ENCODE measurements at regions not wholly inside any gene's neighbourhood (a gene's known extent, or its start where the extent isn't known, plus 50 kb on each side); places are given as distances from the start of the nearest gene placed in this dataset.

DNA sequence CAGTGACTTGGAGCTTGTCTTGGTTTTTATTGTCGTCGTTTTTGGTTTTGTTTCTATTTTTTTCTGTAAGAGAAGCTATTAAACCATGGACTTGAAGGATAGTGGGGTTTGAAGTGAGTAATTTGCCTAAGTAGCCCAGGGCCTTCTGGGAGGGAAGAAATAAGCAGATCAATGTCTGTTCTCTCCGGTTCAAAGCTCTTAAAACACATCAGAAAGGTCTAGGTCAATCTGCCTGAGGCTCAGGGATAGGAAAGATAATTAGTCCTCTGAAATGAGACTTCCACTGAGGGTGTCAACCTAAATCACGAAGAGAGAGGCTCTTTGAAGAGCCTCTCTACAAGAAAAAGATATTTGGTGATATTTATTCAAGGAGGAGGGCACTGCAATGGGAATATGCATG, 178.0 kb downstream of the MATN1 start:
- TF ChIP-seq, protein P1, sequence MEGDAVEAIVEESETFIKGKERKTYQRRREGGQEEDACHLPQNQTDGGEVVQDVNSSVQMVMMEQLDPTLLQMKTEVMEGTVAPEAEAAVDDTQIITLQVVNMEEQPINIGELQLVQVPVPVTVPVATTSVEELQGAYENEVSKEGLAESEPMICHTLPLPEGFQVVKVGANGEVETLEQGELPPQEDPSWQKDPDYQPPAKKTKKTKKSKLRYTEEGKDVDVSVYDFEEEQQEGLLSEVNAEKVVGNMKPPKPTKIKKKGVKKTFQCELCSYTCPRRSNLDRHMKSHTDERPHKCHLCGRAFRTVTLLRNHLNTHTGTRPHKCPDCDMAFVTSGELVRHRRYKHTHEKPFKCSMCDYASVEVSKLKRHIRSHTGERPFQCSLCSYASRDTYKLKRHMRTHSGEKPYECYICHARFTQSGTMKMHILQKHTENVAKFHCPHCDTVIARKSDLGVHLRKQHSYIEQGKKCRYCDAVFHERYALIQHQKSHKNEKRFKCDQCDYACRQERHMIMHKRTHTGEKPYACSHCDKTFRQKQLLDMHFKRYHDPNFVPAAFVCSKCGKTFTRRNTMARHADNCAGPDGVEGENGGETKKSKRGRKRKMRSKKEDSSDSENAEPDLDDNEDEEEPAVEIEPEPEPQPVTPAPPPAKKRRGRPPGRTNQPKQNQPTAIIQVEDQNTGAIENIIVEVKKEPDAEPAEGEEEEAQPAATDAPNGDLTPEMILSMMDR (IDR thresholded peaks at IDR 0.05; ENCODE audit: low read depth, low read length) = no peak
- no peak overlapping the region for H3K4me3 ChIP-seq (ENCODE audit: low read depth, low read length)

DNA sequence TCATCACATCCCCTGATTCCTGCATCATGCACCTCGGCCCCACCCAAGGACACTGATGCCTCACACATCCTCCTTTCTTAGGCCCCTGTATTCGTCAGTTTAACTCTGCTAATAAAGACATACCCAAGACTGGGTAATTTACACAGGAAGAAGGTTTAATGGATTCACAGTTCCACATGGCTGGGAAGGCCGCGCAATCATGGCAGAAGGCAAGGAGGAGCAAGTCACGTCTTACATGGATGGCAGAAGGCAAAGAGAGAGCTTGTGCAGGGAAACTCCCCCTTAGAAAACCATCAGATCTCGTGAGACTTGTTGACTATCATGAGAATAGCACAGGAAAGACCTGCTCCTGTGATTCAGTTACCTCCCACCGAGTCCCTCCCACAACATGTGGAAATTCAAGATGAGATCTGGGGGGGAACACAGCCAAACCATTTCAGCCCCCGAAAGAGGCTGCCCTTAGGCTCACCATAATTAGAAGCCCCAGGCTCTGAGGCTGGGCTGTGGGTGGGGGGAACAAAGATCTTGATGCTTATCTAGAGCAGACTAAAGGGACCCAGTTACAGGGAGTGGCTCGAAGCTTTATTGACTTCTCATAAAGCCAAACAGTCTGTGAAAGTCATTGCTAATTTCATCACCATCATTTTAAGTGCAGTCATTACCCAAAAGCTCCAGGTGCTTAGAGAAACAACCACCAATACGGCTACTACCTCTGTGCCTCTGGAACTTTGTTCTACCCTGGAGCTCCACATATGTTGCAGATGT, 181.5 kb downstream of the MATN1 start:
- H3K4me3 ChIP-seq (ENCODE audit: low read depth, low read length) = no peak overlapping the region
- TF ChIP-seq, protein P1 (IDR thresholded peaks at IDR 0.05; ENCODE audit: low read depth, low read length) = no peak

DNA sequence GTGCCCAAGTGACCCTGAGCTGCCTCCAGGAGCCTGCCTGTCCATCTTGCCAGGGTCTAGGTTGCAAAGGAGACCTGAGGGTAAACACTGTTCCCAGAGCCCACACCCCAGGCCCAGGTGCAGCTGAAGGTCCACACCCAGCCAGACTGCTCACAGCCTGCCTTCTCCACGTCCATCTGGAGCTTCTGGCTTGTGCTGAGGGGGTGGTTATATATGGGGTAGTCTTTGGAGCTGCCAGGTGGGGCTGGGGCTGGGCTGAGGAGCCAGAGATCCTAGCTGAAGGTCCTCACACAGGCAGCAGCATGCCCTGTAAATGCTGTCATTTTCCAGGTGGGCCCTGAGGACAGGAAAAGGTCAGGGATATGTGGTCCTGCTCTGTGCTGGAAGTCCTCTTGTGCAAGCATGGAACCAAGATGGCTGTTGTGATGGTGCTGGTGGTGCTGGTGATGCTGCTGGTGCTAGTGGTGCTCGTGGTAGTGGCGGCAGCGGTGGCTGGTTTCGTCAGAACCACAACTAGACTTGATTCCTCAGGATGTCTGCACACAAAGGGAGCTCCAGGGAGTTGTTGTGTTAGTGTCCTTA, 182.7 kb downstream of the MATN1 start:
- no peak overlapping the region for H3K4me3 ChIP-seq (ENCODE audit: low read depth, low read length)
- TF ChIP-seq, protein P1 (IDR thresholded peaks at IDR 0.05; ENCODE audit: low read depth, low read length) = no peak

DNA sequence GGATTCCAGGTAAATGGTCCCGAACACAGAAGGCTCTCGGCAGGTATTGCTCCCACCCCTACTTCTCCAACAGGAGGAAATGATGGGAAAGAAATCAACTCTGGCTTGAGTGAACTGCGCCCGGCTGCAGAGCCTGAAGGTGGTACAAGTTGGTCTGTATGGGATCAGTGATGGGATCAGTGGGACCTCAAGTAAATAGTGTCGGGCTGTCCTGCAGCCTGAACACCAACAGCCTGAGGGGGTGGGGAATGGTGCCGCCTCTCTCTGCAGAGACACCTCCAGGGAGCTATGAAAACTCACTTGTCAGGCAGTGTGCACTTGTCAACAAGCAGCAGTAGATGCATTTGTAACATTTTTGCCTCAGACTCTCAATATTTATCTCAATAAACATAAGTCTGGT, 183.5 kb downstream of the MATN1 start:
- no peak overlapping the region for H3K4me3 ChIP-seq (ENCODE audit: low read depth, low read length)
- TF ChIP-seq, protein P1 (IDR thresholded peaks at IDR 0.05; ENCODE audit: low read depth, low read length) = no peak

DNA sequence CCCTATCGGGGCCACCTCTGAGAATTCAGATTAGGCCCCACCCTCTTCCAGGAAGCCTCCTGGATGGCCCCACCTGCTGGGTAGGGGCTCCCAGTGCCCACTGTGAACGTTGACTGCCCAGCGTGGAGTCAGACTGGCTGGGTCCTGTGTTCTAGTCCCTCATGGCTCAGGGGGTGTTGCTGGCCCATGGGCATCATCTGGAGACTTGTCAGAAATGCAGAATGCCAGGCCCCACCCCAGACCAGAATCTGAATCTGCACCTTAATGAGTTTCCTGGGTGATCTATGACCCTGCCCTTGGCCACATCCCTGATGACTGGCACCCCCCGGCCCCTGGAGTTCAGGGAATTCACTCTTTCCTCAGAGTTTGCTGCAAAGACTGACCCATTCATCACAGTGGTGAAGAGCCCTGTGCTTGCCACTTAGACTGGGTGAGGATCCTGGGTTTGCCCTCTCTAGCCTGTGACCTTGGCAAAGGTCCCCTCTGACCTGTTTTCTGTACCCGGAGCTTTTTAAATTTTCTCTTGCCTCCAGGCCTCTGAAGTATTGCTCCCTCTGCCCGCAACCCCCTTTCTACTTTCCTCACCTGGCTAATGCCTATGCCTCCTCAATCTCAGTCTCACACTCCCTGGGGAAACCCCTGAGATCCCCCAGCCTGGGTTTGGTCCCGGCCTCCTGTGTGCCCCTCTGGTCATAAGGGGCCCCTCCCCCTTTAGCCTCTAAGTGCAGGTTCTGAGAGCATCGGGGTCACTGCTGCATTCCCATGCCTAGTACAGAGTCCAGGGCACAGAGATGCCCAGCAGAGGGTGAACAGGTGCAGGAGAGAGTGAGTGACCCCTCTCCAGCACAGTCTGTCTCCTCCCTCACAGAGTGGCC, 184.2 kb downstream of the MATN1 start:
- TF ChIP-seq, protein P1 (IDR thresholded peaks at IDR 0.05; ENCODE audit: low read depth, low read length) = no peak
- H3K4me3 ChIP-seq (ENCODE audit: low read depth, low read length) = no peak overlapping the region

GRCh38 chr1:30538226-30538992, 185.0 kb downstream of the MATN1 start:
- no peak overlapping the region for H3K4me3 ChIP-seq (ENCODE audit: low read depth, low read length)
- TF ChIP-seq, protein P1 (IDR thresholded peaks at IDR 0.05; ENCODE audit: low read depth, low read length) = no peak

All from WI38 (cell line).